ENCODE measurements at regions not wholly inside any gene's neighbourhood (a gene's known extent, or its start where the extent isn't known, plus 50 kb on each side); places are given as distances from the start of the nearest gene placed in this dataset.

- no peaks in the 10 kb centered on the region for H3K27me3 ChIP-seq (replicated peaks; ENCODE audit: control insufficient read depth, insufficient read depth, low read length)
- intact Hi-C loops (cut with micrococcal nuclease; ENCODE audit: unreplicated experiment) = no loop called here
- Mint-ChIP-seq H3K4me1 (ENCODE audit: low read depth, unreplicated experiment) (peaks cover 41% of the 10 kb centered on the region), H3K36me3 (ENCODE audit: insufficient read depth, unreplicated experiment) (no peaks in the 10 kb centered on the region), H3K27ac (ENCODE audit: unreplicated experiment) (no peak overlapping the region), H3K27me3 (ENCODE audit: insufficient read depth, unreplicated experiment) (no peaks in the 10 kb centered on the region), H3K9me3 (ENCODE audit: unreplicated experiment) (peaks cover 9% of the 10 kb centered on the region), H3K4me3 (ENCODE audit: unreplicated experiment) (no peak overlapping the region)
- no peak overlapping the region for H3K4me3 ChIP-seq (ENCODE audit: low read depth, low read length)
- no TSS peak for BruUV-seq (replicated peaks)
- TF ChIP-seq CTCF (IDR thresholded peaks at IDR 0.05; ENCODE audit: insufficient read depth in 1 of 2, low read depth in 1 of 2, low read length in 1 of 2, severe bottlenecking in 1 of 2, unreplicated experiment in 1 of 2) = no peak
- DNase-seq = no peak
- H3K9me3 ChIP-seq = peaks cover 13% of the 10 kb centered on the region; the same call in 1 of the 2 replicates
- no peaks in the 10 kb centered on the region for H3K36me3 ChIP-seq (ENCODE audit: control insufficient read depth, insufficient read depth, low read length)
- peaks cover 29% of the 10 kb centered on the region for H3K4me1 ChIP-seq
- CTCF ChIA-PET = no interaction called here
- POLR2A ChIA-PET = no interaction called here
Observed at GRCh38 chr2:41924709-41925408, 123.0 kb upstream of the PKDCC start.

- ChIA-PET POLR2A (no interaction called here), CTCF (no interaction called here)
- no peak for DNase-seq
- peaks cover 9% of the 10 kb centered on the region for H3K9me3 Mint-ChIP-seq (ENCODE audit: unreplicated experiment)
- peaks cover 13% of the 10 kb centered on the region; the same call in 1 of the 2 replicates for H3K9me3 ChIP-seq
- no peak overlapping the region for H3K4me3 Mint-ChIP-seq (ENCODE audit: unreplicated experiment)
- no peak overlapping the region for H3K4me3 ChIP-seq (ENCODE audit: low read depth, low read length)
- no TSS peak for BruUV-seq (replicated peaks)
- intact Hi-C loops (cut with micrococcal nuclease; ENCODE audit: unreplicated experiment) = no loop called here
- H3K27ac Mint-ChIP-seq (ENCODE audit: unreplicated experiment) = no peak overlapping the region
- H3K27me3 ChIP-seq (replicated peaks; ENCODE audit: control insufficient read depth, insufficient read depth, low read length) = no peaks in the 10 kb centered on the region
- peaks cover 29% of the 10 kb centered on the region for H3K4me1 ChIP-seq
- H3K27me3 Mint-ChIP-seq (ENCODE audit: insufficient read depth, unreplicated experiment) = no peaks in the 10 kb centered on the region
- peaks cover 40% of the 10 kb centered on the region for H3K4me1 Mint-ChIP-seq (ENCODE audit: low read depth, unreplicated experiment)
- no peaks in the 10 kb centered on the region for H3K36me3 Mint-ChIP-seq (ENCODE audit: insufficient read depth, unreplicated experiment)
- no peak for TF ChIP-seq CTCF (IDR thresholded peaks at IDR 0.05; ENCODE audit: insufficient read depth in 1 of 2, low read depth in 1 of 2, low read length in 1 of 2, severe bottlenecking in 1 of 2, unreplicated experiment in 1 of 2)
- no peaks in the 10 kb centered on the region for H3K36me3 ChIP-seq (ENCODE audit: control insufficient read depth, insufficient read depth, low read length)
Observed at GRCh38 chr2:41925712-41926111, 122.1 kb upstream of the PKDCC start.

- no peak for DNase-seq
- no peak for TF ChIP-seq CTCF (IDR thresholded peaks at IDR 0.05; ENCODE audit: insufficient read depth in 1 of 2, low read depth in 1 of 2, low read length in 1 of 2, severe bottlenecking in 1 of 2, unreplicated experiment in 1 of 2)
- Histone ChIP-seq H3K4me3 (ENCODE audit: low read depth, low read length) (no peak overlapping the region), H3K36me3 (ENCODE audit: control insufficient read depth, insufficient read depth, low read length) (no peaks in the 10 kb centered on the region), H3K9me3 (peaks cover 13% of the 10 kb centered on the region; the same call in 1 of the 2 replicates), H3K4me1 (peaks cover 22% of the 10 kb centered on the region), H3K27me3 (replicated peaks; ENCODE audit: control insufficient read depth, insufficient read depth, low read length) (no peaks in the 10 kb centered on the region)
- POLR2A ChIA-PET = interaction anchor here (0.9 kb wide), 1 partner anchor 11 kb away, joined by 4 read pairs; no protein-coding TSS in a partner anchor
- Mint-ChIP-seq H3K27me3 (ENCODE audit: insufficient read depth, unreplicated experiment) (no peaks in the 10 kb centered on the region), H3K4me1 (ENCODE audit: low read depth, unreplicated experiment) (peaks cover 29% of the 10 kb centered on the region), H3K9me3 (ENCODE audit: unreplicated experiment) (peaks cover 9% of the 10 kb centered on the region), H3K4me3 (ENCODE audit: unreplicated experiment) (no peak overlapping the region), H3K36me3 (ENCODE audit: insufficient read depth, unreplicated experiment) (no peaks in the 10 kb centered on the region), H3K27ac (ENCODE audit: unreplicated experiment) (no peak overlapping the region)
- no TSS peak for BruUV-seq (replicated peaks)
- CTCF ChIA-PET = no interaction called here
- intact Hi-C loops (cut with micrococcal nuclease; ENCODE audit: unreplicated experiment) = no loop called here
Observed at GRCh38 chr2:41926614-41927580, 120.9 kb upstream of the PKDCC start.
